ENCODE measurements at regions not wholly inside any gene's neighbourhood (a gene's known extent, or its start where the extent isn't known, plus 50 kb on each side); places are given as distances from the start of the nearest gene placed in this dataset.
"Not testable (repeated sequence)": the region's sequence is repeated elsewhere in the genome, so short reads cannot be mapped to it uniquely, and the experiment has no call there.

GRCh38 chr7:91752102-91752501 is 128.4 kb downstream of the MTERF1 start:
- in situ Hi-C loops (cut with MboI; ENCODE audit: low sequenced_read_pairs), result no loop called here

GRCh38 chr7:91754280-91754679 is 126.2 kb downstream of the MTERF1 start:
- in situ Hi-C loops (cut with MboI; ENCODE audit: low sequenced_read_pairs), result not testable (repeated sequence)

GRCh38 chr7:91755121-91755520 is 125.4 kb downstream of the MTERF1 start:
- in situ Hi-C loops (cut with MboI; ENCODE audit: low sequenced_read_pairs), result not testable (repeated sequence)

- in situ Hi-C loops (cut with MboI; ENCODE audit: low sequenced_read_pairs), result no loop called here
Observed at GRCh38 chr7:91759205-91759863, 121.2 kb downstream of the MTERF1 start.

GRCh38 chr7:91767820-91768219 is 112.7 kb downstream of the MTERF1 start:
- in situ Hi-C loops (cut with MboI; ENCODE audit: low sequenced_read_pairs), result no loop called here

- in situ Hi-C loops (cut with MboI; ENCODE audit: low sequenced_read_pairs), result no loop called here
Observed at GRCh38 chr7:91771394-91771793, 109.1 kb downstream of the MTERF1 start.

GRCh38 chr7:91771921-91772815 is 108.3 kb downstream of the MTERF1 start:
- in situ Hi-C loops (cut with MboI; ENCODE audit: low sequenced_read_pairs), result no loop called here

GRCh38 chr7:91776171-91776570 is 104.3 kb downstream of the MTERF1 start:
- in situ Hi-C loops (cut with MboI; ENCODE audit: low sequenced_read_pairs), result no loop called here

GRCh38 chr7:91777522-91777921 is 103.0 kb downstream of the MTERF1 start:
- in situ Hi-C loops (cut with MboI; ENCODE audit: low sequenced_read_pairs), result no loop called here

- in situ Hi-C loops (cut with MboI; ENCODE audit: low sequenced_read_pairs), result no loop called here
Observed at GRCh38 chr7:91778416-91778815, 102.1 kb downstream of the MTERF1 start.

- in situ Hi-C loops (cut with MboI; ENCODE audit: low sequenced_read_pairs), result no loop called here
Observed at GRCh38 chr7:91780521-91780920, 100.0 kb downstream of the MTERF1 start.

- in situ Hi-C loops (cut with MboI; ENCODE audit: low sequenced_read_pairs), result no loop called here
Observed at GRCh38 chr7:91784469-91784868, 96.0 kb downstream of the MTERF1 start.

- in situ Hi-C loops (cut with MboI; ENCODE audit: low sequenced_read_pairs), result no loop called here
Observed at GRCh38 chr7:91787931-91788330, 92.6 kb downstream of the MTERF1 start.

- in situ Hi-C loops (cut with MboI; ENCODE audit: low sequenced_read_pairs), result no loop called here
Observed at GRCh38 chr7:91789086-91789485, 91.4 kb downstream of the MTERF1 start.

GRCh38 chr7:91789558-91789957 is 90.9 kb downstream of the MTERF1 start:
- in situ Hi-C loops (cut with MboI; ENCODE audit: low sequenced_read_pairs), result no loop called here

- in situ Hi-C loops (cut with MboI; ENCODE audit: low sequenced_read_pairs), result not testable (repeated sequence)
Observed at GRCh38 chr7:91790646-91791045, 89.9 kb downstream of the MTERF1 start.

- in situ Hi-C loops (cut with MboI; ENCODE audit: low sequenced_read_pairs), result no loop called here
Observed at GRCh38 chr7:91796122-91796521, 84.4 kb downstream of the MTERF1 start.

GRCh38 chr7:91798425-91798824 is 82.1 kb downstream of the MTERF1 start:
- in situ Hi-C loops (cut with MboI; ENCODE audit: low sequenced_read_pairs), result no loop called here

- in situ Hi-C loops (cut with MboI; ENCODE audit: low sequenced_read_pairs), result no loop called here
Observed at GRCh38 chr7:91800389-91800788, 80.1 kb downstream of the MTERF1 start.

GRCh38 chr7:91801331-91801983 is 79.0 kb downstream of the MTERF1 start:
- in situ Hi-C loops (cut with MboI; ENCODE audit: low sequenced_read_pairs), result no loop called here

- in situ Hi-C loops (cut with MboI; ENCODE audit: low sequenced_read_pairs), result no loop called here
Observed at GRCh38 chr7:91811236-91811635, 69.3 kb downstream of the MTERF1 start.

GRCh38 chr7:91811641-91812040 is 68.9 kb downstream of the MTERF1 start:
- in situ Hi-C loops (cut with MboI; ENCODE audit: low sequenced_read_pairs), result no loop called here

All from HL-60/S4 (cell line).